Gastrocnemius medialis (tissue), 4 donors: ENCODE measurements at regions not wholly inside any gene's neighbourhood (a gene's known extent, or its start where the extent isn't known, plus 50 kb on each side); places are given as distances from the start of the nearest gene placed in this dataset.

Source experiments
- ATAC-seq, 2 donors: fragments of 150-250 bp; one replicate each; pipeline ENCODE4 v1.9.1; 2016
- DNase-seq, 2 donors: peaks; one replicate each; pipeline ENCODE4 v3.0.0-alpha.2; 2019
- H3K27ac ChIP-seq, 4 donors: fragments of 200-600 bp; sonication (generic); 1 replicate in 1 of 4; 2 replicates in 3 of 4; pipeline ENCODE4 v1.5.1; 2016 to 2018; ENCODE audit warnings: mild to moderate bottlenecking in 2 of 4, moderate library complexity in 1 of 4
- H3K27me3 ChIP-seq, 3 donors: fragments of 200-600 bp; sonication (generic) in 2 of 3; 1 replicate in 1 of 3; 2 replicates in 2 of 3; pipeline versions ENCODE4 v1.5.1 to v1.6.0; 2016 to 2019; ENCODE audit warnings: mild to moderate bottlenecking in 1 of 3, moderate library complexity in 1 of 3
- H3K36me3 ChIP-seq, 2 donors: fragments of 200-600 bp; sonication (generic) in 1 of 2; one replicate each; pipeline ENCODE4 v1.5.1; 2017 to 2018
- H3K4me1 ChIP-seq, 2 donors: fragments of 200-600 bp; sonication (generic) in 1 of 2; one replicate each; pipeline ENCODE4 v1.5.1; 2016 to 2017; ENCODE audit warnings: mild to moderate bottlenecking in 2 of 2
- H3K4me3 ChIP-seq, 4 donors: fragments of 200-600 bp; sonication (generic) in 3 of 4; 1 replicate in 1 of 4; 2 replicates in 3 of 4; pipeline ENCODE4 v1.5.1; 2016 to 2019; ENCODE audit warnings: mild to moderate bottlenecking in 2 of 4
- H3K9me3 ChIP-seq, 3 donors: fragments of 200-600 bp; sonication (generic) in 2 of 3; 1 replicate in 1 of 3; 2 replicates in 2 of 3; pipeline ENCODE4 v1.5.1; 2016 to 2019
- CTCF ChIP-seq, 5 experiments: fragments of 450-650 bp in 3 of 5; fragments of 200-600 bp in 2 of 5; sonication (generic) in 2 of 5; IDR thresholded peaks in 4 of 5; conservative IDR thresholded peaks in 1 of 5; 1 replicate in 4 of 5; 2 replicates in 1 of 5; pipeline ENCODE4 v1.5.1; 2016 to 2019; ENCODE audit warnings: antibody characterized with exemption in 5 of 5, mild to moderate bottlenecking in 3 of 5, moderate library complexity in 3 of 5
- POLR2A ChIP-seq, 2 donors: fragments of 450-650 bp; IDR thresholded peaks; one replicate each; pipeline ENCODE4 v1.6.1; 2017; ENCODE audit warnings: antibody characterized with exemption in 2 of 2, mild to moderate bottlenecking in 2 of 2, moderate library complexity in 2 of 2
- in situ Hi-C, 4 donors: fragments of 200-750 bp; cut with MboI; loops; one replicate each; pipeline versions ENCODE4 v1.15.0 to v1.8.0; 2017; ENCODE audit warnings: low sequenced_read_pairs in 4 of 4
- intact Hi-C: fragments of 100-400 bp; cut with DNase I; formaldehyde crosslinking; loops from one replicate; pipeline ENCODE4 v1.15.1; 2023; ENCODE audit warnings: low total_unique reads

GRCh38 chr17:73874008-73874720 is 229.9 kb upstream of the SDK2 start:
- Histone ChIP-seq H3K4me3 (no peak overlapping the region), H3K4me1 (no peaks in the 10 kb centered on the region), H3K27ac (no peak overlapping the region), H3K36me3 (no peaks in the 10 kb centered on the region), H3K9me3 (no peaks in the 10 kb centered on the region), H3K27me3 (no peaks in the 10 kb centered on the region)
- ATAC-seq (no peak), DNase-seq (no peak)
- in situ Hi-C loops = no loop called here
- TF ChIP-seq CTCF (IDR thresholded peaks at IDR 0.05 in 4 of 5, conservative IDR thresholded peaks at IDR 0.05 in 1 of 5) (no peak), POLR2A (IDR thresholded peaks at IDR 0.05) (no peak)
- intact Hi-C loops = no loop called here

- intact Hi-C loops = no loop called here
- H3K4me3 ChIP-seq = no peak overlapping the region
- no peak for TF ChIP-seq CTCF (IDR thresholded peaks at IDR 0.05 in 4 of 5, conservative IDR thresholded peaks at IDR 0.05 in 1 of 5)
- TF ChIP-seq POLR2A (IDR thresholded peaks at IDR 0.05) = no peak
- no peaks in the 10 kb centered on the region for H3K4me1 ChIP-seq
- in situ Hi-C loops = no loop called here
- H3K27me3 ChIP-seq = no peaks in the 10 kb centered on the region
- no peak overlapping the region for H3K27ac ChIP-seq
- no peak for DNase-seq
- no peak for ATAC-seq
- no peaks in the 10 kb centered on the region for H3K9me3 ChIP-seq
- H3K36me3 ChIP-seq = no peaks in the 10 kb centered on the region
These were observed 231.1 kb upstream of the SDK2 start for GRCh38 chr17:73875346-73875745.

- ATAC-seq = no peak
- Histone ChIP-seq H3K36me3 (no peaks in the 10 kb centered on the region), H3K27me3 (no peaks in the 10 kb centered on the region), H3K4me1 (no peaks in the 10 kb centered on the region), H3K4me3 (no peak overlapping the region), H3K9me3 (no peaks in the 10 kb centered on the region), H3K27ac (no peak overlapping the region)
- intact Hi-C loops = no loop called here
- in situ Hi-C loops = no loop called here
- TF ChIP-seq CTCF (IDR thresholded peaks at IDR 0.05 in 4 of 5, conservative IDR thresholded peaks at IDR 0.05 in 1 of 5) = no peak
- no peak for TF ChIP-seq POLR2A (IDR thresholded peaks at IDR 0.05)
- no peak for DNase-seq
These were observed 233.7 kb upstream of the SDK2 start for GRCh38 chr17:73877962-73878361.

GRCh38 chr17:73878923-73879322 is 234.7 kb upstream of the SDK2 start:
- H3K27ac ChIP-seq = no peak overlapping the region
- no peaks in the 10 kb centered on the region for H3K36me3 ChIP-seq
- ATAC-seq = no peak
- intact Hi-C loops (no loop called here), in situ Hi-C loops (no loop called here)
- TF ChIP-seq POLR2A (IDR thresholded peaks at IDR 0.05) (no peak), CTCF (IDR thresholded peaks at IDR 0.05 in 4 of 5, conservative IDR thresholded peaks at IDR 0.05 in 1 of 5) (no peak)
- H3K27me3 ChIP-seq = no peaks in the 10 kb centered on the region
- H3K4me3 ChIP-seq = no peak overlapping the region
- no peak for DNase-seq
- no peaks in the 10 kb centered on the region for H3K9me3 ChIP-seq
- H3K4me1 ChIP-seq = no peaks in the 10 kb centered on the region

GRCh38 chr17:73879987-73880386 is 235.7 kb upstream of the SDK2 start:
- H3K4me3 ChIP-seq = no peak overlapping the region
- no peak for DNase-seq
- no peaks in the 10 kb centered on the region for H3K4me1 ChIP-seq
- TF ChIP-seq CTCF (IDR thresholded peaks at IDR 0.05 in 4 of 5, conservative IDR thresholded peaks at IDR 0.05 in 1 of 5) = no peak
- no peak for TF ChIP-seq POLR2A (IDR thresholded peaks at IDR 0.05)
- in situ Hi-C loops (no loop called here), intact Hi-C loops (no loop called here)
- no peak overlapping the region for H3K27ac ChIP-seq
- H3K27me3 ChIP-seq = no peaks in the 10 kb centered on the region
- no peak for ATAC-seq
- no peaks in the 10 kb centered on the region for H3K36me3 ChIP-seq
- no peaks in the 10 kb centered on the region for H3K9me3 ChIP-seq
